Esophagus mucosa (tissue), 1 donor: ENCODE measurements at regions not wholly inside any gene's neighbourhood (a gene's known extent, or its start where the extent isn't known, plus 50 kb on each side); places are given as distances from the start of the nearest gene placed in this dataset.

Experiments
- ATAC-seq: fragments of 200-7000 bp; cut with Tn5 transposase; one replicate; pipeline ENCODE4 v1.9.1; 2020
- donor health status: DM: yes; HTN: yes; CAD: no.

DNA sequence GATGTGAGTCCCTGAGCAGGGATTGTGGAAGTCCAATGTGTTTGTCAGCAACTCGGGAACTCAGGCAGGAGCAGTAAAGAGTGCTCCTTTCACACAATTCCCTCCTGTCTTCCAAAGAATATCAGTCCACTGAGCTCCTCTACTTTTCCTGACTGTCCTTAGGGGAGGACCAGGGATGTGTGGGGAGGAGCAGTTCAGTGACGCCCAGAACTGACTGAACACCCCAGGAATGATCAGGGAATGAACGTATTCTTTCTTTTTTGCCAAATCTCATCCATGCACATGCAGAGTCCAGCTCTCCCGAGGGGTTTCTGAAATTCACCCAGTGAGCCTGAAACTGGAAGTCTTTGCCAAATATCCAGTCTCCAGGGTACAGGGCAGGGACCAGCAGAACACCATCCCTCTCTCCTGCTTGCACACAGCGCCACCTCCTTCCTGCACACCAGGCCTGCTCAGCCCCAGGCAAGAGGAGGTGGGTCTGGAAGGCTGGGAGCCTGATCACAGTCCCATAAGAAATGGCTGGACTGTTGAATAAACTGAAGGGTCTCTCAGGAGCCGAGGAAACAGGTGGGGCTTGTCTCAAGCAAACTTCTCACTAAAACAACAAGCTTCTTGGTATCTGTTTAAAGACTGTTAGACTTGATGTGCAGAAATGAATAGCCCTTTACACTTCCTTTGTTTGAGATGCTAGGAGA lies 294.7 kb downstream of the C7orf25 start:
- no peak for ATAC-seq

- no peak for ATAC-seq
Observed at GRCh38 chr7:42614636-42615035, 297.2 kb downstream of the C7orf25 start.

DNA sequence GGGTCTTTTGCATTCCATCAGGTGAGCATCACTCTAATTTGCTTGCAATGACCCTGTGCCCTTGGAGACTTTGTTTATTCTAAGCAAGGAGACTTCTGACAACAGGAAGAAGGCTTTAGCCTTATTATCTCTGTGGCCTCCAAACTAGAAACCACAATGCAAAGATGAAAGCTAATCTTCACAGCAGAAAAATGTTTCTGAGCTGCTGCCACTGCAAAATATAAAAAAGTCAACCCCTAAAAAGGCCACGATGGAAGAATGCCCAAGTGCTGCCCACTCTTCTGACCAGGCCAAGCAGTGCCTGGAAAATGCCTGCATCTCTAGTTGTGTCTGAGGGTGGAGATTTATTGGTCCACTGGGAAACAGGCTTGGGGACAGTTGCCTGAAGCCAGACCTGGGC lies 299.9 kb downstream of the C7orf25 start:
- no peak for ATAC-seq

DNA sequence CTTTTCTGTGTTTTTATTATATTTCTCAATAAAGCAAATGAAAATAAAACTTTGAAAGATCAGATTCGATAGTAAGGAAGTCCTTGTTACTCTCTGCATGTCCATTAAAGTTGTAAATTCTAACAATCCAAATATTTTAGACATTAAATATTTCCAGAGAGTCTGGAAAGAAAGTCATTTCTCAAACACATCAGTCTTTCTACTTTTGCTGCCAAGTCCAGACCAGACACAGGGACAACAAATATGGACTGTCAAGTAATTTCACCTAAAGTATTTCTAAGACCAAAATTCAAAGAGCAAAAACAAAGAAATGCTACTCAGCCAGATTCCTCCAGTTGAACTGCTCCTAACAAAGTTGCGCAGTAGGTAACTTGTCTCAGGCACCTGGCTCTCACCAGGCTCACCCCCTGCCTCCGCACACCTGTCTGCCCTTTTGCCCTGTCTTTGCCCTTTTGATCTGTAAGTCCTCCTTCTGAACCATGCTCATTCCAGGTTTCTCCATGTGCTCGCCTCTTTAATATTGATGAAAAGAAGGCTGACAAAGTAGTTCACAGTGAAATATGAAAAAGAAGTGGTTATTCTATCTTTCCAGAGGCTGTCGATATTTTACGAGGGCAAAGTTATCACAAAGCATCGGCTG lies 300.5 kb downstream of the C7orf25 start:
- ATAC-seq = no peak

GRCh38 chr7:42606193-42606905 lies 305.5 kb downstream of the C7orf25 start:
- ATAC-seq = no peak

GRCh38 chr7:42605406-42606192 lies 306.3 kb downstream of the C7orf25 start:
- no peak for ATAC-seq

- ATAC-seq = no peak
Observed at GRCh38 chr7:42603496-42603895, 308.4 kb downstream of the C7orf25 start.

DNA sequence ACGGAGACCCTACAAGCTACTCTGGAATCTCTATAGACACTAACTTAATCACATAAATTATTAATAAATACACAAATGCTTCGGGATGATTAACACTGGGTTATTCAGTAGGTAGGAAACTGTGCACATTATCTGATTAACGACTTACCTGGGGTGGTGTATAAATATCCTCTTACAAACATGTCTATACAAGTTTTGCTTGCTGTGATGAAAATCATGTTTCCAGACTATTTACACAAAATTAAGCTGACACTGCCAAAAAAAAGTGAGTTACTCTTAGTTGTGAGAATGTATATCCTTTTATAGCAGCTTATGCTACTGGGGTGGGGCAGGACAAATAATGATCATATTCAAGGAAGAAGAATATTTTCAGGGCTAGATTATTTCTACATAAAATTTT lies 314.6 kb downstream of the C7orf25 start:
- ATAC-seq = peak; percentile 94

- ATAC-seq = peak; percentile 73
Observed at GRCh38 chr7:42596737-42597136, 315.1 kb downstream of the C7orf25 start.

- no peak for ATAC-seq
Observed at GRCh38 chr7:42593860-42594259, 318.0 kb downstream of the C7orf25 start.

- ATAC-seq = no peak
Observed at GRCh38 chr7:42590771-42591310, 321.0 kb downstream of the C7orf25 start.

- no peak for ATAC-seq
Observed at GRCh38 chr7:42588876-42589275, 323.0 kb downstream of the C7orf25 start.

GRCh38 chr7:42587806-42588205 lies 324.1 kb downstream of the C7orf25 start:
- ATAC-seq = peak; percentile 35

GRCh38 chr7:42580061-42580460 lies 331.8 kb downstream of the C7orf25 start:
- no peak for ATAC-seq

GRCh38 chr7:42575171-42575570 lies 336.7 kb downstream of the C7orf25 start:
- ATAC-seq = no peak

DNA sequence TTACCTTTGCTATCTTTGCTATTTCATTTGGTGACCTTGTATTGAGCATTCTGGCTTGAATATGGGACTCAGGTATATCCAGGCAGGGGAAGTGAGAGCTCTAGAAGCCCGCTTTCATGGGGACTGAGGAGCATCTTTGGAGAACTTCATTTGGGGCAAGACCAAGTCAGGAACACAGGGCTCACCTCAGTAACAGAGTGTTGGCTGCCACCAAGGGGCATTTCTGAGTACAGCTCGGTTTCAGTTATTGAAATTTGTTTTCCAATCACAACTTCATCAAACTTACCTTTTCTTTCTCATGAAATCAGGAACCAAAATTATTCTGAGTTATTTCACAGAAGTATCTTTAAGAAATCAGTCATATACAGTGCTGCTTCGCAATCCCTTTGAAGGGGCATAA lies 337.2 kb downstream of the C7orf25 start:
- no peak for ATAC-seq

DNA sequence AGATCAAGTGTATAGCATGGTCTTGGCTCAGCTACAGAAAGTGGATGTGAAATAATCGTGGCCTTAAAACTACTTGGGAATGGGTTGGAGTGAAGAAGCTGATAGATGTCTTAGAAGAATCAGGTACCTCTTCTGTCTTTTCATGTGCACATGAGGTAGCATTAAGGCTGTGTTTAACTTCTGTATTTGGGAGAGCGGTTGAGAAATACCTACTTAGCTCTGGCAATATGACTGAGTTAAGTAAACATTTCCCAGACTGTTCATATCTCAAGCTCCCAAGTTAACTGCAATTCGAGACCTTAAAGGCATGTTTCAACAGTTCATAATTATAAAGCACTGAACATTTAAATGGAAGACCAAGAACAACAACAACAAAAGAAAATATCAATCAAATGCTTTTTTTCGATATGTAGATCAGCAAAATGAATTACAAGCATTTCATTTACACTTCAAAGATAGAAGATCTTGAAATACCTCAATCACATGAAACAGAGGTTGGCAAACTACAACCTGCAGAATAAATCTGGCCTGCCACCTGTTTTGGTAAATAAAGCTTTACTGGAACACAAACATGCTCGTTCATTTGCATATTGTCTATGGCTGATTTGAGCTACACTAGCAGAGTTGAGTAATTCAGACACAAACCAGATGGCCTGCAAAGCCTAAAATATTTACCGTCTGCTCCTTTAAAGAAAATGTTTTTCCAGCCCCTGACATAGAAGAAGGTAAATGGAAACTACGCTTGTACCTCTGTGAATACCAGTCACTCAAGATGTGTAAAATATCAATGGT lies 337.1 kb upstream of the GLI3 start:
- ATAC-seq = peak; percentile 61

GRCh38 chr7:42572561-42572960 lies 335.6 kb upstream of the GLI3 start:
- ATAC-seq = no peak

- no peak for ATAC-seq
Observed at GRCh38 chr7:42572056-42572455, 335.0 kb upstream of the GLI3 start.

DNA sequence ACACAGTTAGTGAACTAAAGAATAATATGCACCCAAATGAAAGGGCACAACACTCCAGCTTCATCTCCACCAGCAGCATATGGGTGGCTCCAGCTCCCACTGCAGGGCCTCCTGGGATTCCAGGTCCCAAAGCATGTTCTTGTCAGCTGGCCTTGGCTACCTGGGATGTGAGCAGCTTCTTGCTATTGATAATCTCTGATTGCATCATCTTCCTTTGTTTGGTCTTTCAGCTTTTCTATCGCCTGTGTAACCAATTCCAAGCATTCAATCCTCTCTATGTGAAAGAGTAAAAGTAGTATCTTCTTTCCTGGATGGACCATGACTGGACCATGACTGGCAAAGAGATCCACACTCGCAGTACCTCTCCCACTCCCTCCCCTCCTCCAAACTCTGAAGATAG lies 333.9 kb upstream of the GLI3 start:
- no peak for ATAC-seq

DNA sequence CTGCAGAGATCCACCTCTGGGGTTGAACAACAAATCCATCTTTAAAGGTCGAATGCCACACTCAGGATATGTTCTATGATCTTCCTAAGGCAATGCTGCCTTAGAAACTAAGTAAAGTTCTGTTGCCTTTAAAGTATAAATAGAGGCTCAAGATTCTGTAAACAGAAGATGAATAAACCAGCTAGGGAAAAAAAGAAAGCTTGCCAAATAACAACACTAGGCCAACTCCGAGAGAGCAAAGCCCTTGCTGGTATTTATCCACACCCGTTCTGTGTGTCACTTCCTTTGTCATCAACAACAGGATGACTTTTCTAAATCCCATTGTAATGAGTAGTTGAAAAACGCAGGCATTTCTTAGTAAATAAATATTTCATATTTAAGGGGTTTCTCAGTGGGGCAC lies 330.0 kb upstream of the GLI3 start:
- ATAC-seq = no peak

DNA sequence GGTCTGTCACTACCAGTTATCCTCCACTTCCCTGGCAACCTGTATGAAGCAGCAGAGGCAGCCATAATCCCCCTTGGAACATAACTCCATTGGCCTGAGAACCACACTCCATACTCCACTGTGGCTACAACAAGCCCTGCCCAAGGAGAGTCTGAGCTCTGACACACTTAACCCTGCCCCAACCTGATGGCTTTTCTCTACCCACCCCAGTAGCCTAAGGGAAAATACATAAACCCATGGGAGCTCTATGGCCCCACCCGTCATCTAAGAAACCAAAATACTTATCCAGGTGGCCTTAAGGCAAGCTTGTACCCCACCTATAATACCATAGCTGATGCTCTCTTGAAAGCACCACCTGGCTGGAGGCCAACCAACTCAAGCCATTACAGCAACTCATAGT lies 324.8 kb upstream of the GLI3 start:
- peak; percentile 94 for ATAC-seq
